Fibroblast of skin of abdomen (primary cell): ENCODE measurements at regions not wholly inside any gene's neighbourhood (a gene's known extent, or its start where the extent isn't known, plus 50 kb on each side); places are given as distances from the start of the nearest gene placed in this dataset.
A peak's percentile ranks its signal among the peaks of the same experiment; 100 is the strongest.

Experiments
- DNase-seq: peaks from one replicate; pipeline ENCODE4 v3.0.0-alpha.2; 2013

GRCh38 chr5:71948206-71948605 lies 159.1 kb upstream of the MAP1B start:
- no peak for DNase-seq

GRCh38 chr5:71949772-71950171 lies 157.5 kb upstream of the MAP1B start:
- no peak for DNase-seq

- no peak for DNase-seq
Observed at GRCh38 chr5:71953866-71954265, 153.4 kb upstream of the MAP1B start.

- DNase-seq, result no peak
Observed at GRCh38 chr5:71954329-71954728, 152.9 kb upstream of the MAP1B start.

GRCh38 chr5:71955723-71956122 lies 151.6 kb upstream of the MAP1B start:
- DNase-seq, result no peak

- no peak for DNase-seq
Observed at GRCh38 chr5:71957292-71957898, 149.9 kb upstream of the MAP1B start.

- DNase-seq, result no peak
Observed at GRCh38 chr5:71960195-71960594, 147.1 kb upstream of the MAP1B start.

GRCh38 chr5:71961786-71962185 lies 145.5 kb upstream of the MAP1B start:
- no peak for DNase-seq

GRCh38 chr5:71969460-71969859 lies 137.8 kb upstream of the MAP1B start:
- DNase-seq, result peak; percentile 8

- no peak for DNase-seq
Observed at GRCh38 chr5:71971862-71972261, 135.4 kb upstream of the MAP1B start.

GRCh38 chr5:71972777-71973473 lies 134.3 kb upstream of the MAP1B start:
- no peak for DNase-seq

GRCh38 chr5:71973563-71973962 lies 133.7 kb upstream of the MAP1B start:
- DNase-seq, result no peak

- peak; percentile 21 for DNase-seq
Observed at GRCh38 chr5:71974165-71974564, 133.1 kb upstream of the MAP1B start.

GRCh38 chr5:71974622-71975021 lies 132.7 kb upstream of the MAP1B start:
- no peak for DNase-seq

GRCh38 chr5:71976449-71976848 lies 130.8 kb upstream of the MAP1B start:
- DNase-seq, result no peak

GRCh38 chr5:71977311-71977710 lies 130.0 kb upstream of the MAP1B start:
- DNase-seq, result no peak

- no peak for DNase-seq
Observed at GRCh38 chr5:71978216-71978615, 129.1 kb upstream of the MAP1B start.

- no peak for DNase-seq
Observed at GRCh38 chr5:71982717-71983395, 124.4 kb upstream of the MAP1B start.

- no peak for DNase-seq
Observed at GRCh38 chr5:71986101-71986500, 121.2 kb upstream of the MAP1B start.

GRCh38 chr5:71988808-71989207 lies 118.5 kb upstream of the MAP1B start:
- DNase-seq, result no peak

GRCh38 chr5:71993600-71993999 lies 113.7 kb upstream of the MAP1B start:
- no peak for DNase-seq

GRCh38 chr5:71996789-71997188 lies 110.5 kb upstream of the MAP1B start:
- no peak for DNase-seq

GRCh38 chr5:71998746-71999145 lies 108.5 kb upstream of the MAP1B start:
- no peak for DNase-seq

- DNase-seq, result no peak
Observed at GRCh38 chr5:72000707-72001106, 106.6 kb upstream of the MAP1B start.
